SU-DHL-6 (cell line): ENCODE measurements at regions not wholly inside any gene's neighbourhood (a gene's known extent, or its start where the extent isn't known, plus 50 kb on each side); places are given as distances from the start of the nearest gene placed in this dataset.

Experiments
- H2AFZ ChIP-seq: fragments of 200-600 bp; sonication (generic); 2 replicates; pipeline ENCODE4 v1.6.1; 2014; ENCODE audit warnings: low read depth, mild to moderate bottlenecking, moderate library complexity, mixed read lengths, antibody characterized with exemption, low read length; ENCODE audit not compliant: severe bottlenecking
- H3F3A ChIP-seq: fragments of 200-600 bp; shearing (Covaris generic); 2 replicates; pipeline ENCODE4 v1.6.0; 2016; ENCODE audit warnings: antibody characterized with exemption, mild to moderate bottlenecking; ENCODE audit not compliant: insufficient read depth
- H3K27ac ChIP-seq: fragments of 200-600 bp; sonication (generic); 2 replicates; pipeline ENCODE4 v1.5.1; 2016; ENCODE audit warnings: low read depth, mild to moderate bottlenecking, low read length, moderate library complexity, mixed read lengths
- H3K27me3 ChIP-seq: fragments of 200-600 bp; sonication (generic), shearing (Covaris generic); 2 replicates; pipeline ENCODE4 v1.6.0; 2014; ENCODE audit warnings: mild to moderate bottlenecking, low read length
- H3K36me3 ChIP-seq: fragments of 200-600 bp; sonication (generic); 2 replicates; pipeline ENCODE4 v1.6.1; 2014; ENCODE audit warnings: mild to moderate bottlenecking, low read length, mixed read lengths
- H3K4me2 ChIP-seq: fragments of 300-600, 200-600 bp; shearing (Covaris generic), sonication (generic); 2 replicates; pipeline ENCODE4 v1.6.0; 2014; ENCODE audit warnings: low read length, low read depth, mild to moderate bottlenecking; ENCODE audit not compliant: poor library complexity, severe bottlenecking
- H3K4me3 ChIP-seq: fragments of 200-600 bp; sonication (generic); 2 replicates; pipeline ENCODE4 v1.5.1; 2014; ENCODE audit warnings: antibody characterized with exemption, low read length, mild to moderate bottlenecking, mixed read lengths; ENCODE audit not compliant: insufficient read depth, poor library complexity, severe bottlenecking
- H3K79me2 ChIP-seq: fragments of 200-600 bp; sonication (generic); 2 replicates; pipeline ENCODE4 v1.6.1; 2014; ENCODE audit warnings: mild to moderate bottlenecking, low read length, moderate library complexity; ENCODE audit not compliant: insufficient read depth
- H3K9ac ChIP-seq: fragments of 200-600 bp; sonication (generic); 2 replicates; pipeline ENCODE4 v1.7.0; 2014; ENCODE audit warnings: mild to moderate bottlenecking, low read length
- H3K9me2 ChIP-seq: fragments of 200-600 bp; sonication (generic); replicated peaks from 2 replicates; pipeline ENCODE4 v1.6.1; 2014; ENCODE audit warnings: low read length; ENCODE audit not compliant: insufficient read depth
- H3K9me3 ChIP-seq: fragments of 200-600 bp; sonication (generic); 2 replicates; pipeline ENCODE4 v1.6.1; 2014; ENCODE audit warnings: low read length, mixed read lengths; ENCODE audit not compliant: insufficient read depth
- H4K20me1 ChIP-seq: fragments of 200-600 bp; sonication (generic); 2 replicates; pipeline ENCODE4 v1.6.1; 2014; ENCODE audit warnings: low read depth, mild to moderate bottlenecking, antibody characterized with exemption, low read length, moderate library complexity, mixed read lengths
- EZH2phosphoT487 ChIP-seq: fragments of 200-600 bp; sonication (generic), shearing (Covaris generic); conservative IDR thresholded peaks from 2 replicates; pipeline ENCODE4 v1.6.1; 2018; ENCODE audit warnings: mild to moderate bottlenecking, antibody characterized with exemption, low read length, moderate library complexity, mixed read lengths
- TF ChIP-seq, protein P1 (sequence below): fragments of 200-600 bp; sonication (generic); IDR thresholded peaks from one replicate; pipeline ENCODE4 v1.5.1; 2017; ENCODE audit warnings: antibody characterized with exemption, mild to moderate bottlenecking, low read length, moderate library complexity; ENCODE audit not compliant: insufficient read depth, poor library complexity, severe bottlenecking

DNA sequence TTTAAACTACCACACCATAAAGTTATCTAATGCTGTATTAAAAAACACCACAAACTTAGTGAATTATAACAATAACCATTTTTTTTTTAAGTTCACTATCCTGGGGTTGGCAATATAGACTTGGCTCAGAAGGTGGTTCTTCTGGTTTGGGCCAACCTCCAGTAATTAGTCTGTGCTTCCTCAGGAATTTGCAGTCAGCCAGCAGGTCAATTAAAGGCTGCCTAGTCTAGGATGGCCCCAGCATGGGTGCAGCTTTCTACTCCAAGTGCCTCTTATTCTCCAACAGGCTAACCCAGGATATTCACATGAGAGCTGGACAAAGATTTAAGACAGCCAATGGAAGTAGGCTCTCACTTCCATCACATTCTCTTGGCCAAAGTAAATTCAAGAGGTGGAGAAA is 379.1 kb upstream of the FIGN start:
- no peak overlapping the region for H2AFZ ChIP-seq
- no peaks in the 10 kb centered on the region for H4K20me1 ChIP-seq
- no peak overlapping the region for H3K4me2 ChIP-seq
- H3K27me3 ChIP-seq = no peaks in the 10 kb centered on the region
- no peak overlapping the region for H3K9ac ChIP-seq
- H3F3A ChIP-seq = no peaks in the 10 kb centered on the region
- TF ChIP-seq, protein P1, sequence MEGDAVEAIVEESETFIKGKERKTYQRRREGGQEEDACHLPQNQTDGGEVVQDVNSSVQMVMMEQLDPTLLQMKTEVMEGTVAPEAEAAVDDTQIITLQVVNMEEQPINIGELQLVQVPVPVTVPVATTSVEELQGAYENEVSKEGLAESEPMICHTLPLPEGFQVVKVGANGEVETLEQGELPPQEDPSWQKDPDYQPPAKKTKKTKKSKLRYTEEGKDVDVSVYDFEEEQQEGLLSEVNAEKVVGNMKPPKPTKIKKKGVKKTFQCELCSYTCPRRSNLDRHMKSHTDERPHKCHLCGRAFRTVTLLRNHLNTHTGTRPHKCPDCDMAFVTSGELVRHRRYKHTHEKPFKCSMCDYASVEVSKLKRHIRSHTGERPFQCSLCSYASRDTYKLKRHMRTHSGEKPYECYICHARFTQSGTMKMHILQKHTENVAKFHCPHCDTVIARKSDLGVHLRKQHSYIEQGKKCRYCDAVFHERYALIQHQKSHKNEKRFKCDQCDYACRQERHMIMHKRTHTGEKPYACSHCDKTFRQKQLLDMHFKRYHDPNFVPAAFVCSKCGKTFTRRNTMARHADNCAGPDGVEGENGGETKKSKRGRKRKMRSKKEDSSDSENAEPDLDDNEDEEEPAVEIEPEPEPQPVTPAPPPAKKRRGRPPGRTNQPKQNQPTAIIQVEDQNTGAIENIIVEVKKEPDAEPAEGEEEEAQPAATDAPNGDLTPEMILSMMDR = no peak
- TF ChIP-seq EZH2phosphoT487 = no peak
- no peaks in the 10 kb centered on the region for H3K36me3 ChIP-seq
- no peak overlapping the region for H3K27ac ChIP-seq
- H3K9me2 ChIP-seq = no peaks in the 10 kb centered on the region
- H3K79me2 ChIP-seq = no peaks in the 10 kb centered on the region
- H3K9me3 ChIP-seq = no peaks in the 10 kb centered on the region
- H3K4me3 ChIP-seq = no peak overlapping the region

DNA sequence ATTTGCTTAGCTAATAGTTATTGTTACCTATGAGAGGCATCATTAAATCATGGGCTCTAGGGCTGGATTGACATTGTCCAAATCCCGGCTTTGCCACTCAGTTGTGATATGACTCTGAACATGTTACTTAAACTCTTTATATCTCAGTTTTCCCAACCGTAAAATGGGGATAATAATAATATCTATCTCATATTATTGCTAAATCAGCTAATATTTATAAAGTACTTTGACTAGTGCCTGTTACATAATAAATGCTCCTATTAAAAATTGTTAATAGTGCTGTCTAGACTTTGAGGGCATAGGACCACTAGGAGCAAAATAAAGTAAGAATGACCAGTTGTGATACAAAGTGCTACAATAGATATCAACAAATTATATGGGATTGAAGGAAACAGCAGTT is 376.3 kb upstream of the FIGN start:
- Histone ChIP-seq H3K4me2 (no peak overlapping the region), H3K9me2 (no peaks in the 10 kb centered on the region), H3K27ac (no peak overlapping the region), H3K4me3 (no peak overlapping the region), H2AFZ (no peak overlapping the region), H4K20me1 (no peaks in the 10 kb centered on the region), H3K9me3 (no peaks in the 10 kb centered on the region), H3K79me2 (no peaks in the 10 kb centered on the region), H3F3A (no peaks in the 10 kb centered on the region), H3K27me3 (no peaks in the 10 kb centered on the region), H3K9ac (no peak overlapping the region), H3K36me3 (no peaks in the 10 kb centered on the region)
- TF ChIP-seq EZH2phosphoT487 = no peak
- TF ChIP-seq, protein P1 = no peak

DNA sequence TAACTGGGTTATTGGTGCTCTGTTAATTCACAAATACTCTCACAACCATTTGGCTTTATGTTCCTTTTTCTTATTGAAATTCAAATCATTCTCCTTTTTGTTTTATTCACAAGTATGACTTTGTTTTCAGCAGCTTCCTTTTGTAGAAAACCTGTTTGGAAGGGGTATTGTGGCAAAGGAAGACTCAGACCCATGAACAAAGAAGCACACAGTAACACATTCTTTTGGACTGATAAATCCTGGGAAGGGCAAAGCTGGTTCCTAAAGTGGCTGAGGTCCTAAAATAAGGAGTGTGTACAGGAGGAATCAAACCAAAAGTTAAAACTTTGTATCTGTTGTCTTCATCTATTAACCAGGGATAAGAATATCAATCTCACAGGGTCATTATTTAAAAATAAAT is 374.7 kb upstream of the FIGN start:
- no peaks in the 10 kb centered on the region for H3K9me3 ChIP-seq
- H3K9me2 ChIP-seq = no peaks in the 10 kb centered on the region
- no peak for TF ChIP-seq EZH2phosphoT487
- TF ChIP-seq, protein P1 = no peak
- H3K79me2 ChIP-seq = no peaks in the 10 kb centered on the region
- H3K9ac ChIP-seq = no peak overlapping the region
- no peak overlapping the region for H2AFZ ChIP-seq
- no peaks in the 10 kb centered on the region for H3F3A ChIP-seq
- H4K20me1 ChIP-seq = no peaks in the 10 kb centered on the region
- H3K36me3 ChIP-seq = no peaks in the 10 kb centered on the region
- H3K4me2 ChIP-seq = no peak overlapping the region
- no peak overlapping the region for H3K4me3 ChIP-seq
- no peak overlapping the region for H3K27ac ChIP-seq
- H3K27me3 ChIP-seq = no peaks in the 10 kb centered on the region

DNA sequence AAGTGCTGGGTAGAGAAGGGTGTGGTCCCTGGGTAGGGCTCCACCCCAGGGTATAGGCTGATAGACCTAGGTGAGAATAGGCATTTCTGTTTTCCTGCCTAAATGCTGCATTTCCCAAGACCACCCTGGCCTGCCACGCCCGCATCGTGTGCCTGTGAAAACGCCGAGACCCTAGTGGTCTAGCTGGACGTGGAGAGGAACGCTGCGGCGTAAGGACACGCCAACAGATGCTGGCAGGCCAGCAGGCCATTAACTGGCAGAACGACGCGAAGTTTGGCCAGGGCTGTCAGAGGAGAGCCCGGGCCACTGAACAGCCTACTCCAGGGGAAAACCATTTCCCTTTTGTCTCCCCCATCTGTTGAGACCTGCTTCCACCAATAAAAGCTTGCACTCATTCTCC is 373.2 kb upstream of the FIGN start:
- Histone ChIP-seq H3K4me2 (no peak overlapping the region), H3K27ac (no peak overlapping the region), H3K9me3 (no peaks in the 10 kb centered on the region), H3K9me2 (no peaks in the 10 kb centered on the region), H3K79me2 (no peaks in the 10 kb centered on the region), H4K20me1 (no peaks in the 10 kb centered on the region), H3K4me3 (no peak overlapping the region), H3K36me3 (no peaks in the 10 kb centered on the region), H3F3A (no peaks in the 10 kb centered on the region), H3K27me3 (no peaks in the 10 kb centered on the region), H2AFZ (no peak overlapping the region), H3K9ac (no peak overlapping the region)
- TF ChIP-seq EZH2phosphoT487 = no peak
- TF ChIP-seq, protein P1 = no peak
